ENCODE measurements at regions not wholly inside any gene's neighbourhood (a gene's known extent, or its start where the extent isn't known, plus 50 kb on each side); places are given as distances from the start of the nearest gene placed in this dataset.
"Not testable (repeated sequence)": the region's sequence is repeated elsewhere in the genome, so short reads cannot be mapped to it uniquely, and the experiment has no call there.

- FAIRE-seq, result no peak
Observed at GRCh38 chr4:60812811-60813210, 387.3 kb upstream of the ADGRL3 start.

- FAIRE-seq, result no peak
Observed at GRCh38 chr4:60814549-60814948, 385.6 kb upstream of the ADGRL3 start.

GRCh38 chr4:60817609-60818008 lies 382.5 kb upstream of the ADGRL3 start:
- no peak for FAIRE-seq

- no peak for FAIRE-seq
Observed at GRCh38 chr4:60822986-60823385, 377.1 kb upstream of the ADGRL3 start.

GRCh38 chr4:60840020-60840419 lies 360.1 kb upstream of the ADGRL3 start:
- FAIRE-seq, result no peak

- no peak for FAIRE-seq
Observed at GRCh38 chr4:60846678-60847077, 353.4 kb upstream of the ADGRL3 start.

GRCh38 chr4:60847614-60848013 lies 352.5 kb upstream of the ADGRL3 start:
- FAIRE-seq, result no peak

- no peak for FAIRE-seq
Observed at GRCh38 chr4:60857130-60857753, 342.9 kb upstream of the ADGRL3 start.

- no peak for FAIRE-seq
Observed at GRCh38 chr4:60863442-60863841, 336.7 kb upstream of the ADGRL3 start.

- no peak for FAIRE-seq
Observed at GRCh38 chr4:60865273-60865672, 334.9 kb upstream of the ADGRL3 start.

- FAIRE-seq, result no peak
Observed at GRCh38 chr4:60868232-60868960, 331.7 kb upstream of the ADGRL3 start.

GRCh38 chr4:60879135-60879701 lies 320.9 kb upstream of the ADGRL3 start:
- FAIRE-seq, result no peak

- FAIRE-seq, result no peak
Observed at GRCh38 chr4:60884587-60884986, 315.5 kb upstream of the ADGRL3 start.

- no peak for FAIRE-seq
Observed at GRCh38 chr4:60885011-60885410, 315.1 kb upstream of the ADGRL3 start.

GRCh38 chr4:60890743-60891142 lies 309.4 kb upstream of the ADGRL3 start:
- no peak for FAIRE-seq

- no peak for FAIRE-seq
Observed at GRCh38 chr4:60891947-60892346, 308.2 kb upstream of the ADGRL3 start.

GRCh38 chr4:60897415-60897814 lies 302.7 kb upstream of the ADGRL3 start:
- no peak for FAIRE-seq

- no peak for FAIRE-seq
Observed at GRCh38 chr4:60905162-60905561, 295.0 kb upstream of the ADGRL3 start.

GRCh38 chr4:60911127-60911526 lies 289.0 kb upstream of the ADGRL3 start:
- no peak for FAIRE-seq

GRCh38 chr4:60913002-60913401 lies 287.1 kb upstream of the ADGRL3 start:
- no peak for FAIRE-seq

GRCh38 chr4:60913671-60914070 lies 286.5 kb upstream of the ADGRL3 start:
- FAIRE-seq, result no peak

GRCh38 chr4:60921735-60922134 lies 278.4 kb upstream of the ADGRL3 start:
- not testable (repeated sequence) for FAIRE-seq

- no peak for FAIRE-seq
Observed at GRCh38 chr4:60923075-60923474, 277.1 kb upstream of the ADGRL3 start.

- no peak for FAIRE-seq
Observed at GRCh38 chr4:60926624-60927023, 273.5 kb upstream of the ADGRL3 start.

Data from colon (tissue), 2 donors.